C4-2B (cell line): ENCODE measurements at regions not wholly inside any gene's neighbourhood (a gene's known extent, or its start where the extent isn't known, plus 50 kb on each side); places are given as distances from the start of the nearest gene placed in this dataset.

Experiments
- CTCF ChIP-seq: fragments of 450-650 bp; conservative IDR thresholded peaks from 2 replicates; pipeline ENCODE4 v1.5.1; 2017; ENCODE audit warnings: mild to moderate bottlenecking
- ZFX ChIP-seq: fragments of 450-650 bp; IDR thresholded peaks from 2 replicates; pipeline ENCODE4 v1.6.1; 2017

- TF ChIP-seq CTCF = no peak
- TF ChIP-seq ZFX = no peak
Observed at GRCh38 chr4:17283251-17283650, 228.6 kb downstream of the QDPR start.
